Muscle of leg (tissue), 3 donors: ENCODE measurements at regions not wholly inside any gene's neighbourhood (a gene's known extent, or its start where the extent isn't known, plus 50 kb on each side); places are given as distances from the start of the nearest gene placed in this dataset.
"Not testable (repeated sequence)": the region's sequence is repeated elsewhere in the genome, so short reads cannot be mapped to it uniquely, and the experiment has no call there.

Experiments used
- DNase-seq: peaks from one replicate; pipeline ENCODE4 v3.0.0; 2013
- H3K27ac ChIP-seq: one replicate; pipeline ENCODE4 v1.5.1; 2013; ENCODE audit warnings: mild to moderate bottlenecking, low read length, control low read depth
- H3K27me3 ChIP-seq: one replicate; pipeline ENCODE4 v1.6.1; 2013; ENCODE audit warnings: low read length; ENCODE audit not compliant: control insufficient read depth, insufficient read depth
- H3K36me3 ChIP-seq: one replicate; pipeline ENCODE4 v1.6.1; 2013; ENCODE audit warnings: low read length; ENCODE audit not compliant: control insufficient read depth, insufficient read depth
- H3K4me1 ChIP-seq: one replicate; pipeline ENCODE4 v1.6.1; 2013; ENCODE audit warnings: low read length; ENCODE audit not compliant: control insufficient read depth, insufficient read depth
- H3K4me3 ChIP-seq: one replicate; pipeline ENCODE4 v1.5.1; 2013; ENCODE audit warnings: low read length, control low read depth
- H3K9me3 ChIP-seq: replicated peaks from 2 replicates; pipeline ENCODE4 v1.6.1; 2013; ENCODE audit warnings: low read depth, low read length; ENCODE audit not compliant: control insufficient read depth
- WGBS: methylation state at CpG from one replicate; pipeline ENCODE4 v1.1.5; 2013; ENCODE audit warnings: missing lambda C conversion rate; ENCODE audit not compliant: insufficient coverage; 5-methylcytosine and 5-hydroxymethylcytosine counted together

- H3K4me1 ChIP-seq, result no peaks in the 10 kb centered on the region
- WGBS, result 76% methylated on average over 5 of the region's 6 CpGs
- no peaks in the 10 kb centered on the region for H3K27me3 ChIP-seq
- no peak overlapping the region for H3K4me3 ChIP-seq
- H3K36me3 ChIP-seq, result no peaks in the 10 kb centered on the region
- no peaks in the 10 kb centered on the region for H3K9me3 ChIP-seq
- DNase-seq, result no peak
- no peak overlapping the region for H3K27ac ChIP-seq
Observed at GRCh38 chr4:174383783-174384182, 100.1 kb downstream of the CEP44 start.

- 65% methylated on average over 2 of the region's 6 CpGs for WGBS
- not testable (repeated sequence) for H3K36me3 ChIP-seq, H3K4me3 ChIP-seq, H3K9me3 ChIP-seq, H3K4me1 ChIP-seq, H3K27ac ChIP-seq, H3K27me3 ChIP-seq, DNase-seq
Observed at GRCh38 chr4:174382938-174383605, 99.4 kb downstream of the CEP44 start.
